ENCODE measurements at regions not wholly inside any gene's neighbourhood (a gene's known extent, or its start where the extent isn't known, plus 50 kb on each side); places are given as distances from the start of the nearest gene placed in this dataset.

GRCh38 chr6:50998905-50999304, 180.2 kb downstream of the TFAP2B start:
- Histone ChIP-seq H3K4me3 (no peak overlapping the region), H3K27ac (ENCODE audit: low read depth in 1 of 2, low read length in 1 of 2) (no peak overlapping the region), H3K36me3 (ENCODE audit: control insufficient read depth in 4 of 4, insufficient read depth in 4 of 4, low read length in 4 of 4) (no peaks in the 10 kb centered on the region), H3K9me3 (ENCODE audit: control insufficient read depth in 4 of 4, insufficient read depth in 3 of 4, low read length in 3 of 4) (no peaks in the 10 kb centered on the region), H3K27me3 (ENCODE audit: control insufficient read depth in 3 of 3, insufficient read depth in 3 of 3, low read length in 2 of 3) (no peaks in the 10 kb centered on the region), H3K9ac (ENCODE audit: insufficient read depth in 1 of 2, low read length in 2 of 2) (no peak overlapping the region), H3K4me1 (ENCODE audit: control insufficient read depth in 5 of 5, insufficient read depth in 5 of 5, low read length in 5 of 5) (peaks cover 0 to 4% (median 0%) of the 10 kb centered on the region in 5 donors)
- 56 to 68% methylated on average over 1 of the region's 1 CpG for WGBS, 2 donors
- no peak for DNase-seq
- ATAC-seq (ENCODE audit: insufficient read depth, low FRiP score) = no peak
- TF ChIP-seq CTCF (IDR thresholded peaks at IDR 0.05; ENCODE audit: control extremely low read depth, extremely low read depth) = no peak

GRCh38 chr6:51001399-51001798, 182.7 kb downstream of the TFAP2B start:
- Histone ChIP-seq H3K9me3 (ENCODE audit: control insufficient read depth in 4 of 4, insufficient read depth in 3 of 4, low read length in 3 of 4) (no peaks in the 10 kb centered on the region), H3K9ac (ENCODE audit: insufficient read depth in 1 of 2, low read length in 2 of 2) (no peak overlapping the region), H3K4me1 (ENCODE audit: control insufficient read depth in 5 of 5, insufficient read depth in 5 of 5, low read length in 5 of 5) (peaks cover 0 to 1% (median 0%) of the 10 kb centered on the region in 5 donors), H3K4me3 (no peak overlapping the region), H3K27ac (ENCODE audit: low read depth in 1 of 2, low read length in 1 of 2) (no peak overlapping the region), H3K36me3 (ENCODE audit: control insufficient read depth in 4 of 4, insufficient read depth in 4 of 4, low read length in 4 of 4) (no peaks in the 10 kb centered on the region), H3K27me3 (ENCODE audit: control insufficient read depth in 3 of 3, insufficient read depth in 3 of 3, low read length in 2 of 3) (no peaks in the 10 kb centered on the region)
- DNase-seq (no peak), ATAC-seq (ENCODE audit: insufficient read depth, low FRiP score) (no peak)
- WGBS, 2 donors = 80 to 82% methylated on average over 1 of the region's 1 CpG
- no peak for TF ChIP-seq CTCF (IDR thresholded peaks at IDR 0.05; ENCODE audit: control extremely low read depth, extremely low read depth)

GRCh38 chr6:51004380-51004779, 185.7 kb downstream of the TFAP2B start:
- Histone ChIP-seq H3K4me3 (no peak overlapping the region), H3K9ac (ENCODE audit: insufficient read depth in 1 of 2, low read length in 2 of 2) (no peak overlapping the region), H3K4me1 (ENCODE audit: control insufficient read depth in 5 of 5, insufficient read depth in 5 of 5, low read length in 5 of 5) (no peaks in the 10 kb centered on the region), H3K27ac (ENCODE audit: low read depth in 1 of 2, low read length in 1 of 2) (no peak overlapping the region), H3K9me3 (ENCODE audit: control insufficient read depth in 4 of 4, insufficient read depth in 3 of 4, low read length in 3 of 4) (no peaks in the 10 kb centered on the region), H3K36me3 (ENCODE audit: control insufficient read depth in 4 of 4, insufficient read depth in 4 of 4, low read length in 4 of 4) (no peaks in the 10 kb centered on the region), H3K27me3 (ENCODE audit: control insufficient read depth in 3 of 3, insufficient read depth in 3 of 3, low read length in 2 of 3) (no peaks in the 10 kb centered on the region)
- no peak for TF ChIP-seq CTCF (IDR thresholded peaks at IDR 0.05; ENCODE audit: control extremely low read depth, extremely low read depth)
- DNase-seq (no peak), ATAC-seq (ENCODE audit: insufficient read depth, low FRiP score) (no peak)
- WGBS, 2 donors = 78 to 83% methylated on average over 4 of the region's 4 CpGs

GRCh38 chr6:51005779-51006178, 187.1 kb downstream of the TFAP2B start:
- no peak for ATAC-seq (ENCODE audit: insufficient read depth, low FRiP score)
- no peaks in the 10 kb centered on the region for H3K9me3 ChIP-seq (ENCODE audit: control insufficient read depth in 4 of 4, insufficient read depth in 3 of 4, low read length in 3 of 4)
- no peaks in the 10 kb centered on the region for H3K4me1 ChIP-seq (ENCODE audit: control insufficient read depth in 5 of 5, insufficient read depth in 5 of 5, low read length in 5 of 5)
- no peak overlapping the region for H3K4me3 ChIP-seq
- H3K36me3 ChIP-seq (ENCODE audit: control insufficient read depth in 4 of 4, insufficient read depth in 4 of 4, low read length in 4 of 4) = no peaks in the 10 kb centered on the region
- H3K27me3 ChIP-seq (ENCODE audit: control insufficient read depth in 3 of 3, insufficient read depth in 3 of 3, low read length in 2 of 3) = no peaks in the 10 kb centered on the region
- no peak overlapping the region for H3K27ac ChIP-seq (ENCODE audit: low read depth in 1 of 2, low read length in 1 of 2)
- no peak overlapping the region for H3K9ac ChIP-seq (ENCODE audit: insufficient read depth in 1 of 2, low read length in 2 of 2)
- TF ChIP-seq CTCF (IDR thresholded peaks at IDR 0.05; ENCODE audit: control extremely low read depth, extremely low read depth) = no peak
- DNase-seq = no peak
